Fibroblast of skin of left quadriceps (primary cell): ENCODE measurements at regions not wholly inside any gene's neighbourhood (a gene's known extent, or its start where the extent isn't known, plus 50 kb on each side); places are given as distances from the start of the nearest gene placed in this dataset.
"Not testable (repeated sequence)": the region's sequence is repeated elsewhere in the genome, so short reads cannot be mapped to it uniquely, and the experiment has no call there.

Experiments
- DNase-seq, 2 experiments: peaks; one replicate each; pipeline ENCODE4 v3.0.0-alpha.2; 2013; ENCODE audit warnings: low read depth in 2 of 2

DNA sequence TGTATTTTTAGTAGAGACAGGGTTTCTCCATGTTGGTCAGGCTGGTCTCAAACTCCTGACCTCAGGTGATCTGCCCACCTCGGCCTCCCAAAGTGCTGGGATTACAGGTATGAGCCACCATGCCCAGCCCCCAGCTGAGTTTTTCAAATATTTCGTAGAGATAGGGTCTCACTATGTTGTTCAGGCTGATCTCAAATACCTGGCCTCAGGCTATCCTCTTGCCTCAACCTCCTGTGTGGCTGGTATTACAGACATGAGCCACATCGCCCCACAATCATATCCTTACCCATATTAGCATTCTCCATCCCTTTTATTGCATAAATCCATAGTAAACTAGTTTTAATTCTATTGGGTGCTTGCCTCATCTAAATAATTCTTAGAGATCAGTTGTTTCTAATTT lies 157.6 kb upstream of the HEY2 start:
- not testable (repeated sequence) for DNase-seq

DNA sequence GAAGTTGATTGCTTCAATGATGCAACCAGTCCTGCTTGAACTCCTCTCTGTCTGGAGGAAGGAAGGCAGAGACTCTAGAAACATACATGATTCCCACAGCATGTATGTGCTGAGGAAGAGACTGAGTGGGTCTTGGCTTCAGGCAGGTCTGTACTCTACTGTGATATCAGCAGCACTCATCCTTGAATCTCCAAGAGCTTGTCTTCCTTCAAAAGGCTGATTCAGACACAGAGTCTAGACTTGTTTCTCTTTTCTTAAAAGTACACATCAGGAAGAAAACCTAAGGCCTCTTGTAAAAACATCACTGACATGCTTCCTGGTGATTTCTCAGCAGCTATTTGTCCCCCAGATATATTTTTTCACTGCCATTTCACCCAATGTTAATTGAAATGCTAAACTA lies 155.7 kb upstream of the HEY2 start:
- DNase-seq = no peak

DNA sequence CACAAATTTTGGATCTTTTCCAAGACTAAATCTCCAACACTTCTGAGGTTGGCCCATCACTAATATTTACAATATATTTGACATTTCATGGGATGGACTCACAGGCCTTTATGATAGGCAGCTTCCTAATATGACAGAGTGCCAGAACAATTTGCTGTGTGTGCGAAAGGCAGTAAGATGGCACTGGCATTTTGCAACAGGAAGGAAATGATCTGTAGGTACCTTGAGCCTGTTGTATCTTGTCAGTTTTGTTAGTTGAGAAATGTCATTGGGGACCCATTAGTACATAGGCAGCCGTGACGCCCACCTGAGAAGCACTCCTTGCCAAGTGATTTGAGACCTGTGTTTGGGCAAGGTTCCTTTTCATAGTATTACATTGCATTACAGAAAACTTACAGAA lies 153.4 kb upstream of the HEY2 start:
- DNase-seq = no peak

DNA sequence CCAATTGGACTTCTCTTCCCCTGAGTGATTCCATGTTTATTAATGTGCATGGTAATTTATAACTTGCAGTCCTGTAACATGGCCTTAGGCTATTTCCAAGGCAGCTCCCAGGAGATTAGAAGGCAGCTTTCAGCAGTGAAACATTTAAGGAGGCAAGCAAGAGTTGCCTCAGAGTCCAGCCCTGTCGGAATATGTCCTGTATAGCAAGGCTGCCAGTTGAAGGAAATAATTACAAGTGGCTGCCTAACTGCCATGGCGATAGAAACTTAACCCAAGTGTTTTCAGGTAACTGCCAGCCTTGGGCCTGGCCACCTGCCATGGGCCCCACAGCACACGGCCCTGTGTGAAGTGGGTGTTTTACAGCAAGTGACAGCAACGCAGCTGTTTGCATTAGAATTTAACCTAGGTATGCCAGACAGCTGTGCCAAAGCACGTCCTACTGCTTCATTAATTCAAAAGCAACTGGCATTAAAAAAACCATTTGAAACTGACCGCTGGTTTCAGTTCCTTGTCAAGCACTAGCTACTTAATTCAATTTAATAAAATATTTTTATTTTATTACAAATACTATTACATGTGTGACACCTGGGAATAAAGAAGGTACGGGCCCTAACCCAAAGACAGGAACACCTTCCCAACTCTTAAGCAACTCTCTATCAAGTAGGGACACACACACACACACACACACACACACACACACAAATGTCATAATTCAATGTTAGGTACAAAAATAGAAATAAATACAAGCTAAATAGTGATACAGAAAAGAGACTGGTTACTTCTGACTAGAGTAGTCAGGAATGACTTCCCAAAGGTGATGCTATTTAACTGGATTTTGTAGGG lies 151.8 kb upstream of the HEY2 start:
- no peak for DNase-seq

DNA sequence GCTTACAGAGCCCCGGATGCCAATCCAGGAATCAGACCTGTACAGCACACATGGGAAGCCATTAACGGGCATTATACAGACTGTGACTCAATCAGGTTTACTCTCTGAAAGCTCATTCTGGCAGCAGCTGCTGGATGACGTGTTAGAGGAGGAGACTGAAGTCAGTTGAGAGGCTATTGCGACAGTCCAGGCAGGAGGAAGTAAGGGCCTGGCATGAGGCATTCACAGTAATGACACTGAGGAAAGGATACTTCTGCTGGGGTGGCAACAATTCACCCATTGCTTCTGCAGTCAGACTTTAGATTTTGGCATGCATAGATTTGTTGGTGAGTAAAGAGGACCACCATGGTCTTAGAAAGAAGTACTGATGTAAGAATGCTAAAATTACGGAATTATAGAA lies 151.0 kb upstream of the HEY2 start:
- peak; percentile 20 to 22 for DNase-seq

DNA sequence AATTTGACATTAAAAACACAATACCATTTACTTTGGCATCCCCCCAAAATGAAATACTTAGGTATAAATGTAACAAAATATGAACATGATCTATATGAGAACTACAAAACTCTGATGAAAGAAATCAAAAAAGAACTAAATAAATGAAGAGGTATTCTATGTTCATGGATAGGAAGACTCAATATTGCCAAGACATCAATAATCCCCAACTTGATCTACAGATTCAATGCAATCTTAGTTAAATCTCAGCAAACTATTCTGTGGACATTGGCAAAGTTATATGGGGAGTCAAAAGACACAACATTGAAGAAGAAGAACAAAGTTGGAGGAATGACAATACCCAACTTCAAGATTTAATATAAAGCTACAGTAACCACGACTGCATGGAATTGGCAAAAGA lies 145.2 kb upstream of the HEY2 start:
- DNase-seq = no peak

DNA sequence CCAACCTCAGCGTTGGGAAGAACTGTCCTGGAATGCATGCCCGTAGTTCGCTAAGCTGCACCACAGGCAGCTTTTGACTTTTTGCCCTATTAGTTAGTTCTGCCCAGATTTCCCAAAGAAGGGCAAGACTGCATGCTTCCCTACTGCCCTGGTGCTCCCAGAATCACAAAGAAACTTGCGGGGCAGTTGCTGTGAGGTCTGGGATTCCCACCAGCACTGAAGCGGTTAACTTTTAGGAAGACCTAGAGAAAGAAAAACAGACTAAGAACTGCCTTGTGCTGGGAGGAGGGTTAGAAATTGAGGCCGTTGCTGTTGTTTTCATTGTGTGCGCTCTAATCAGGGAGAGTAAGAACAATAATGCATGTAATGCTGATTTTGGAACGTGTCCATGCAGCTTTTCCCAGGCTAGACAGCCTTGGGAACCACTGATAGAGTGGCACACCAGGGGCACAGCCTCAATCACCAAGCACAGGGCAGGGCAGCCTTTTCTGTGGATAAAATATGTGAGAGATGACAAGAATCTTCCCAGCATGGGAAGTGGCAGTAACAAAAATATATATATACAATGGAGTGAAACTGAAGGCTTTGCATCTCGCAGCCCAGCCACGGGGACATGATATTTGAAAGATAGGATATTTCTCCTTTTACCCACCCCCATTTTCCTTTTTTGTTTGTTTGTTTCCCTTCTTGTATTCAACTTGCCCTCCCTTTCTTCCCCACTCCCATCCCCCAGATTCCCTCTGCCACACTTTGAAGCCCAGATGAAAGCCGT lies 137.7 kb upstream of the HEY2 start:
- no peak for DNase-seq

DNA sequence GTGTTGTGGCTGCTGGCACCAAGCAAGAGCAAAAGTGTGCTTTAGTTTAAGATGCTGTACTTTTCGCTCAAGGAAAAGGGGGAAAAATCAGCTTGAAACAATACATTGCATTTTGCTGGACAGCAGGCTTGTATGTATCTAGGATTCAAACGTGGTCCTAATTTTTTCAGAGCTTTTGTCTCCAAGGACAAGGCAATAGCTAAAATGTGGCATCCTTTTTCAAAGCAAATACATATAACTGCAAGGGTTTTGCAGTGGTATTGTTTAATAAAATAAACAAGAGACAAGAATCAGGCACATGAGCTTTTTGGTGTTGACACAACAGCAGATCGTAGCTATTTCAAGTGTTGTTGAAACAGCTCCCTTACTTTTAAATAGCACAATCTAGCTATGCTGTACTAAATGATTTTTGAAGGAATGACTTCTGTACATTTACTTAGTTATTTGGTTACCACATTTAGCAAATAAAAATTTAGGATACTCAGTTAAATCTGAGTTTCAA lies 137.0 kb upstream of the HEY2 start:
- DNase-seq = no peak

DNA sequence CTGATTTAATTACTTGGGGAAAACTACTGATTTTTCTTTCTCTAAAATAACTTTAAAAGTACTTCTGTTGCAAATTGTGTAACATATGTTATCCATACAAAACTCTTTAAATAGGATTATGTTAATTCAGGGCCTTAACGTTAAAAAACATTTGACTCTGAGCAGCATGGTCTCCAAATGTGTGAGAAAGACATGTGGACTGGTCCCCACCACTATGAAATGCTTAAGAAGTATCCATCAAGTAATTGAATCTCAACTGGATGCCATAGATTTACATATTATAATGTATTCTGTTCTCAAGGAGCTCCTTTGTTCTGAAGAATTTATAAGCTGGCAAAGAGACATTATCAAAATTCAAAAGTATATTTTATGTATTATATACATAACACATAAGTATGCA lies 130.8 kb upstream of the HEY2 start:
- DNase-seq = no peak

DNA sequence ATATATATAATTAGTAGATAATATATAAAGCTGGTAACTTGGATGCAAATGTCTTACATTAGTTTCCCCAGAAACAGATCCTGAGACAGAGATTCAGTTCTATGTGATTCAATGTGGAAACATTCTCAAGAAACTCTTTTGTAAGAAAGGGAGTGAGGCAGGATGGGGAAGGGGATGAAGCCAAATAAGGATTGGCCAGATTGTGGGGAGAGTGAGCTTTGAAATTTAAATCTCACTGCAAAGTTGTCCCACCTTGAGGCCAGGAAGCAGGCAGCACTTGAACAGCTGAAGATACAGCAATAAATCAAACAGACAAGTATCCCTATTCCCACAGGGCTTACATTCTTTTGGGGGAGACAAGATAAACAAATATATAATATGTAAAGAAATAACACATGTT lies 126.3 kb upstream of the HEY2 start:
- no peak for DNase-seq

DNA sequence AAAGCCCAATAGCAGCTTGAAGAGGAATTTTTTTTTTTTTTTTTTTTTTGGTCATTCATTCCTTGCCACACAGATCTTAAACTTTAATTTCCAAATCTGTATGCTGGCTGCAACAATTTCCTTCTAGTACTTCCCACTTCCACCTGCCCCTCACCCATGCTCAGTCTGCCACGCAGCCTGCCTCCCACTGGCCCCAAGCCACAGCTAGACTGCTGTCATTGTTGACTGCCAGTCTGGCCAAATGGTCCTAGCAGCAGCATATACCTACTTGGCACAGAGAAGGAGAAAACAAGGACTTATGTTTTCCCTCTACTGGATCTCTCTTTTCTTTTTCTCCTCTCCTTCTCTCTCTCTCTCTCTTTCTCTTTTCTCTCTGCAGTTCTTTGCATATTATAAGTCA lies 118.3 kb upstream of the HEY2 start:
- no peak for DNase-seq

DNA sequence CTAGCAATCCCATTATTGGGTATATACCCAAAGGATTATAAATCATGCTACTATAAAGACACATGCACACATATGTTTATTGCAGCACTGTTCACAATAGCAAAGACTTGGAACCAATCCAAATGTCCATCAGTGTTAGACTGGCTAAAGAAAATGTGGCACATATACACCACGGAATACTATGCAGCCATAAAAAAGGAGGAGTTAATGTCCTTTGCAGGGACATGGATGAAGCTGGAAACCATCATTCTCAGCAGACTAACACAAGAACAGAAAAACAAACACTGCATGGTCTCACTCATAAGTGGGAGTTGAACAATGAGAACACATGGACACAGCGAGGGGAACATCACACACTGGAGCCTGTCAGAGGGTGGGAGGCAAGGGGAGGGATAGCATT lies 113.4 kb upstream of the HEY2 start:
- DNase-seq = not testable (repeated sequence)

DNA sequence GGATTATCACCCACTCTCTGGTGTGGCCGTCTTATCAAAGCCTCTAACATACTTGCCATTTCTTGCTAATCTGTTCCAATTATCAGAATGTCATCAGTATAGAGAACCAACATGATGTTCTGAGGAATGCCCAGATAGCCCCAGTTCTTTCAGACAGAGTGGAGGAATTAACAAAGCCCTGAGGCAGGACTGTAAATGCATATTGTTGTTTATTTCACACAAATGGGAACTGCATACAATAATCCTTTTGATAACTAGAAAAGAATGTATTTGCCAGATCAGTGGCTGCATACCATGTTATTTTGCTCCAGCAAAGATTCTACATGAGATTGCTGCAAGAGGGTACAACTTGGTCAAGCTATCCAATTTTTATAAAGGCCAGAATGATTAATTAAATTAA lies 112.8 kb upstream of the HEY2 start:
- no peak for DNase-seq

DNA sequence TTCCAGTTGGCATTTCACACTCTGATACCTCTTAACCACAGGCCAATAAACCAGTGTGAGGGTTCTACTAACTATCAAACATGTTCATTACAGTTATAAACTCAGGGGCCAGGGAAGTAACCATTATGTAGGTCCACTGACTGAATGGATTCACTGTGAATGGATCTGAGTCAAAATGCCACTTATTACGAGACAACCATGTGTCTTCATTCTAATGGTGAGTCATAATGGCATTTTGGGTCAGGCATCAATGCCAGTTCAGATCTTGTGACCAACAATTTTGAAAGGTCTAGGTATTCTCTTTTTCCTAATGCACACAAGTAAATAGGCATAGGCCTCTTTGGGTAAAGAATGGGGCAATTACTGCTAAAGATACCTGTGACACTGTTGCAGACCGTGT lies 112.2 kb upstream of the HEY2 start:
- DNase-seq = no peak

DNA sequence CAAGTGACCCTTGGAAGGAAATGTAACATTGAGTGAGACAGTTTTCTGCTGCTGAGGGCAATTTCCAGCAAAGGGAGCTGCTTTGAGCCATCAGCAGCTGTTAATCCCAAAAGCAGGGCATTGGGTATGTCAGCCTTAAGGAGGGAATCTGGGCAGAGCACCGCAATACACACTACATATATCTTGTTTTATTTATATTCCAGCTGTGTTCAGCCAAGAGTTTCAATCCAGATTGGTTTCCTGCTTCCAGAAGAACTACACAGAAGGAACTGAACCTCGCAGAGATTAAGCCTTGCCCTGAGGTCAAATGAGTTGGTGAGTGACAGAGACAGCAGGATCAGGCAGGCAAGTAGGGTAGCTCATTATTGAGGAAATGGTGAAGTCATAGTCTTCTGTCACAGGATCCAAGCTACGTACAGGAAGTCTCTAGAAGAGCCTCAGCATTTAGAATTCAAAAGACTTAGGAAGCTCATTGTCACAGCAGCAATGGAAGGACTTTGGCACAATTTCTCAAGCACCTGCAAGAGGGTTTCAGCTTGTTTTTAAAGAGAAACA lies 109.9 kb upstream of the HEY2 start:
- DNase-seq = no peak

DNA sequence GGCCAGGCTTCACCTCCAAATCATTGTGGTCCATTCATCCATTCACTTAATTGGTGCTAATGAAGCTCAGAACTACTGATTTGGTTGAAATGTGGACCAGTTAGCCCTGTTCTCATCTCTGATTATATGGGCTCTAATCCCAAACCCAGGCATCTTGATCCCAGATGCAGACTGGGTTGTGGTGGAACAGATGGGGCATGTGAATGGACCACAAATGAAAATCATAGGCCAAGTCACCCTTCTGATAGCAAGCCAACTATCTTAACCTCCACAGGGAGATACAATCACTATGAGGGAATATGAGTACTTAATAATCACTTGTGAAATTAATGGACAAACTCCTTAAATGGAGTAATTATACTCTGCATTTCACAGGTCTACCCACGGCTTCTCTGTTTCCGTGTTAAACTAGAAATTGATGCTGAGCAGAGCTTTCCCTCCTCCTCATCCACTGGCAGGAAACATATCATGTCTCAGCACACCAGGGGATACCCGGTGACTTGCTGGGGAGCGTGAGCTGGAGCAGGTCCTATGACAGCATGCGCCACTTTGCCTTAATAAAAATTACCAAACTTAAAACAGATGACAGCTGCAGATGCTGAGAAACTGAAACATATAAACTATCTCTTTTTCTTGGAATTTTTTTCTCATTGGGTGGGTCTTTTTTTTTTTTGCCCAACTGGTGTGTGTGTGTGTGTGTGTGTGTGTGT lies 108.8 kb upstream of the HEY2 start:
- no peak for DNase-seq

DNA sequence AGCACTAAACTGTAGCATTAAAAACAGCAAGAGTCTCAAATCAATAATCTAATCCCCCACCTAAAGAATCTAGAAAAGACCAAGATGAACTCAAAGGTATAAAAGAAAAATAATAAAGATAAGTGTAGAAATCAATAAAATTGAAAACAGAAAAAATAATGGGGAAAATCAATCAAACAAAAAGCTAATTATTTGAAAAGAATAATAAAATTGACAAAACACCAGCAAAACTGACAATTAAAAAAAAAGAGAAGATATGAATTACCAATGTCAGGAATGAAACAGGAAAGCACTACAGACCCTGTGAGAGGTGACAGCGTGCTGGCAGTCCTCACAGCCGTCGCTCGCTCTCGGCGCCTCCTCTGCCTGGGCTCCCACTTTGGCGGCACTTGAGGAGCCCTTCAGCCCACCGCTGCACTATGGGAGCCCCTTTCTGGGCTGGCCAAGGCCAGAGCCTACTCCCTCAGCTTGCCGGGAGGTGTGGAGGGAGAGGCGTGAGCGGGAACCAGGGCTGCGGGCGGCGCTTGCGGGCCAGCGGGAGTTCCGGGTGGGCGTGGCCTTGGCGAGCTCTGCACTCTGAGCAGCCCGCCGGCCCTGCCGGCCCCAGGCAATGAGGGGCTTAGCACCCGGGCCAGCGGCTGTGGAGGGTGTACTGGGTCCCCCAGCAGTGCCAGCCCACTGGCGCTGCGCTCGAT lies 105.3 kb upstream of the HEY2 start:
- not testable (repeated sequence) for DNase-seq

DNA sequence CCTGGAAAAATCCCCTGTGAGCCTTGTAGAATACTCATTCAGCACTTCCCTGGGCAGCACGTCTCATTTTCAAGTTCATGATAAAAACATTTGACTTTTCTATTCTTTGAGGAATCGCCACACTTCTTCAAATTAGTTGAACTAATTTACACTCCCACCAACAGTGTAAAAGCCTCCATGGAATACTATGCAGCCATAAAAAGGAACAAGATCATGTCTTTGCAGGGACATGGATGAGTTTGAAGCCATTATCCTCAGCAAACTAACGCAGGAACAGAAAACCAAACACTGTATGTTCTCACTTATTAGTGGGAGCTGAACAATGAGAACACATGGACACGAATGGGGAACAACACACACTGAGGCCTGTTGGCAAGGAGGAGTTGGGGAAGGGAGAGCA lies 102.0 kb upstream of the HEY2 start:
- no peak for DNase-seq

DNA sequence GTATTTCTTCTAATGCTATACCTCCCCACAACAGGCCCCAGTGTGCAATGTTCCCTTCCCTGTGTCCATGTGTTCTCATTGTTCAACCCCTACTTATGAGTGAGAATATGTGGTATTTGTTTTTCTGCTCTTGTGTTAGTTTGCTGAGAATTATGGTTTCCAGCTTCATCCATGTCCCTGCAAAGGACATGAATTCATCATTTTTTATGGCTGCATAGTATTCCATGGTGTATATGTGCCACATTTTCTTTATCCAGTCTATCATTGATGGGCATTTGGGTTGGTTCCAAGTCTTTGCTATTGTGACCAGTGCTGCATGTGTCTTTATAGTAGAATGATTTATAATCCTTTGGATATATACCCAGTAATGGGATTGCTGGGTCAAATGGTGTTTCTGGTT lies 95.7 kb upstream of the HEY2 start:
- DNase-seq = not testable (repeated sequence)

DNA sequence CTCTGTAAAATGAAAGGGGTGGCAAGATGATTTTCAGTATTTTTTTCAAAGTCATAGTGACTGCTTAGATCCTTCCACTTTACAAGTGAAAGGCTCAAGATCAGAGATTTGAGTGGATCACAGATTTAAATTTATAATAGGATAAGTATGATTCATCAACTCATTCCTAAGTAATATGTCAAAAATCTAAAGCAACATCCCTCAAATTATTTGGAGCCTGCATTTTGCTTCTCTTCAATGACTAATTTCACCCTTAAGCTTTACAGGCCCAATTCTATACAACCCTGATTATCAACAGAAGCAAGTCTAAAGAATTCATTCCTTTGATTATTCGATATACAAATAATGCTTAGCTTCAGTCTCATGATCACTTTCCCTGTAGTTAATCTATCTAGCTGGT lies 93.9 kb upstream of the HEY2 start:
- no peak for DNase-seq

DNA sequence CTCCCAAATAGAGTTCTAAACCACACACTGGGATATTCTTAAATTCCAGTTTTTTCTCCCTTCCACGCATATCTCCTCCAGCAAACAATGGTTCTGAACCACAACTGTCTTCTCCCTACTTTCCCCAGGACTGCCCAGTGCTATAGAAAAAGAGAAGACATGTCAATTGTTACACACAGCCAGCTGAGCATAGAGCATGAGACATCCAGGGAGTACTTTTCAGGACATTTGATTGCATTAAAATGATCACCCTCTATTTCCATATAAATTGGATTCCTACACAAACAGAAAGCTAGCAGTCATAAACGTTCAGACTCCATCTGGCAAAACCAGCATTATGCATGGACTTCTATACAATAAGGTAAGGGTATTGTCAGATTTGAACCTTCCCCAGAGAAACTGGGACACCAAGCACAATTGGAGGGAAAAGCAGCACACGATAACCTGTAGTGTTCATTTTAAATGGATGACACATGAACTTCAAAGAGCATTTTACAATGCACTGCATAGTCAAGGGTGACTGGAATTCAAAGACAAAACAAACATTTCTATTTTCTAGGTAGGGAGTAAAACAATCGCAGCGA lies 93.1 kb upstream of the HEY2 start:
- no peak for DNase-seq
